Pancreas (tissue), 10 donors: ENCODE measurements at regions not wholly inside any gene's neighbourhood (a gene's known extent, or its start where the extent isn't known, plus 50 kb on each side); places are given as distances from the start of the nearest gene placed in this dataset.
A peak's percentile ranks its signal among the peaks of the same experiment; 100 is the strongest.

Source experiments
- ATAC-seq, 4 donors: fragments of 200-7000 bp; cut with Tn5 transposase; one replicate each; pipeline versions ENCODE4 v1.8.0 to v1.9.1; 2020; ENCODE audit warnings: mild to moderate bottlenecking in 4 of 4, moderate library complexity in 4 of 4
- DNase-seq, 6 donors: peaks; one replicate each; pipeline ENCODE4 v3.0.0-alpha.2; 2020
- FAIRE-seq: peaks from 2 replicates; lab custom pipeline; 2012; peaks lifted over from hg19 to GRCh38; lab: Jason Lieb, UNC
- H3K27ac ChIP-seq, 4 donors: fragments of 200-600 bp; sonication (generic); 1 replicate in 3 of 4; 2 replicates in 1 of 4; pipeline versions ENCODE4 v1.5.0 to v1.8.0; 2020
- H3K27me3 ChIP-seq, 4 donors: fragments of 200-600 bp; one replicate each; pipeline ENCODE4 v1.8.0; 2021
- H3K36me3 ChIP-seq, 3 donors: fragments of 200-600 bp; sonication (generic) in 1 of 3; one replicate each; pipeline versions ENCODE4 v1.5.0 to v1.8.0; 2020 to 2021
- H3K4me1 ChIP-seq, 3 donors: fragments of 200-600 bp; one replicate each; pipeline ENCODE4 v1.8.0; 2021
- H3K4me3 ChIP-seq, 4 donors: fragments of 200-600 bp; sonication (generic) in 2 of 4; one replicate each; pipeline versions ENCODE4 v1.5.0 to v1.8.0; 2020 to 2021
- H3K9me3 ChIP-seq, 4 donors: fragments of 200-600 bp; one replicate each; pipeline ENCODE4 v1.8.0; 2021
- CTCF ChIP-seq, 4 donors: fragments of 200-600 bp; sonication (generic) in 3 of 4; IDR thresholded peaks; one replicate each; pipeline versions ENCODE4 v1.5.0 to v1.8.0; 2021; ENCODE audit warnings: antibody characterized with exemption in 4 of 4
- WGBS, 2 donors: extraction: QIAGEN DNeasy Blood & Tissue Kit; methylation state at CpG; one replicate each; pipeline ENCODE4 v1.1.7; 2013; 5-methylcytosine and 5-hydroxymethylcytosine counted together
- intact Hi-C, 3 donors: fragments of 100-400 bp; cut with DNase I; formaldehyde crosslinking; loops; one replicate each; pipeline versions ENCODE4 v1.11.1 to v1.14.2; 2022
- donor health status: healthy with polysubstance abuse.
- donor health status: DM: no; HTN: no; CAD: no; lungs with moderate emphysema.
- donor health status: DM: no; HTN: no; CAD: no.
- donor health status: control.
- donor health status: control.
- donor health status: Bipolar disorder and iron deficiency.
- donor health status: DM: yes; HTN: yes; CAD: no.
- donor health status: DM: no; HTN: no; CAD: no.
- donor health status: DM: no; HTN: no; CAD: no.
- donor health status: DM: yes; HTN: yes; CAD: no.

- WGBS, 2 donors, result 90 to 93% methylated on average over 2 of the region's 2 CpGs
- ATAC-seq (no peak), FAIRE-seq (no peak), DNase-seq (no peak)
- H3K4me1 ChIP-seq, result peaks cover 0 to 9% (median 4%) of the 10 kb centered on the region in 3 donors
- intact Hi-C loops, result no loop called here
- TF ChIP-seq CTCF (IDR thresholded peaks at IDR 0.05), result no peak
- H3K9me3 ChIP-seq, result no peaks in the 10 kb centered on the region
- H3K36me3 ChIP-seq, result no peaks in the 10 kb centered on the region
- H3K27ac ChIP-seq, result no peak overlapping the region
- H3K27me3 ChIP-seq, result no peaks in the 10 kb centered on the region
- no peak overlapping the region for H3K4me3 ChIP-seq
Measured at GRCh38 chr2:221637851-221638250, 65.7 kb upstream of the EPHA4 start.

- no peaks in the 10 kb centered on the region for H3K9me3 ChIP-seq
- H3K36me3 ChIP-seq, result no peaks in the 10 kb centered on the region
- peaks cover 0 to 9% (median 4%) of the 10 kb centered on the region in 3 donors for H3K4me1 ChIP-seq
- DNase-seq (peak in 4 of 6 donors; percentile 36 to 61 (median 46)), FAIRE-seq (no peak), ATAC-seq (peak; percentile 87 to 100 (median 100))
- H3K27ac ChIP-seq, result no peak overlapping the region
- no peak overlapping the region for H3K4me3 ChIP-seq
- intact Hi-C loops, result no loop called here
- no peaks in the 10 kb centered on the region for H3K27me3 ChIP-seq
- TF ChIP-seq CTCF (IDR thresholded peaks at IDR 0.05), result peak; percentile 7 to 47 (median 29)
Measured at GRCh38 chr2:221635949-221636348, 63.8 kb upstream of the EPHA4 start.

- Histone ChIP-seq H3K36me3 (no peaks in the 10 kb centered on the region), H3K27me3 (no peaks in the 10 kb centered on the region), H3K27ac (no peak overlapping the region), H3K9me3 (no peaks in the 10 kb centered on the region), H3K4me1 (no peaks in the 10 kb centered on the region), H3K4me3 (no peak overlapping the region)
- FAIRE-seq (no peak), DNase-seq (no peak), ATAC-seq (no peak)
- TF ChIP-seq CTCF (IDR thresholded peaks at IDR 0.05), result no peak
- intact Hi-C loops, result no loop called here
- 92 to 93% methylated on average over 5 of the region's 5 CpGs for WGBS, 2 donors
Measured at GRCh38 chr2:221629468-221629867, 57.4 kb upstream of the EPHA4 start.

- intact Hi-C loops, result no loop called here
- no peak overlapping the region for H3K4me3 ChIP-seq
- TF ChIP-seq CTCF (IDR thresholded peaks at IDR 0.05), result no peak
- H3K9me3 ChIP-seq, result no peaks in the 10 kb centered on the region
- H3K36me3 ChIP-seq, result no peaks in the 10 kb centered on the region
- no peak for ATAC-seq
- no peak for DNase-seq
- no peak for FAIRE-seq
- 50 to 69% methylated on average over 1 of the region's 1 CpG for WGBS, 2 donors
- no peak overlapping the region for H3K27ac ChIP-seq
- H3K27me3 ChIP-seq, result no peaks in the 10 kb centered on the region
- H3K4me1 ChIP-seq, result no peaks in the 10 kb centered on the region
Measured at GRCh38 chr2:221624475-221624874, 52.4 kb upstream of the EPHA4 start.
